Astrocyte of the cerebellum (primary cell): ENCODE measurements at regions not wholly inside any gene's neighbourhood (a gene's known extent, or its start where the extent isn't known, plus 50 kb on each side); places are given as distances from the start of the nearest gene placed in this dataset.

Experiments used
- DNase-seq: peaks from one replicate; pipeline ENCODE4 v3.0.0-alpha.2; 2011; ENCODE audit warnings: low read depth
- H3K4me3 ChIP-seq: 2 replicates; pipeline ENCODE4 v1.5.1; 2011; ENCODE audit warnings: mild to moderate bottlenecking, low read depth, low read length, moderate library complexity
- CTCF ChIP-seq: IDR thresholded peaks from 2 replicates; pipeline ENCODE4 v1.5.1; 2012; ENCODE audit warnings: low read length, low read depth, moderate library complexity, mild to moderate bottlenecking; ENCODE audit errors: missing control alignments
- in situ Hi-C: cut with HindIII; loops from 2 replicates; pipeline ENCODE4 v1.10.0; 2017; ENCODE audit warnings: low sequenced_read_pairs

- DNase-seq, result no peak
- no peak for TF ChIP-seq CTCF
- in situ Hi-C loops, result no loop called here
- H3K4me3 ChIP-seq, result no peak overlapping the region
Measured at GRCh38 chr2:120888851-120889250, 153.2 kb downstream of the GLI2 start.

- no peak for DNase-seq
- no peak for TF ChIP-seq CTCF
- no peak overlapping the region for H3K4me3 ChIP-seq
- in situ Hi-C loops, result no loop called here
Measured at GRCh38 chr2:120889936-120890335, 154.3 kb downstream of the GLI2 start.

- in situ Hi-C loops, result no loop called here
- DNase-seq, result no peak
- H3K4me3 ChIP-seq, result no peak overlapping the region
- no peak for TF ChIP-seq CTCF
Measured at GRCh38 chr2:120890566-120891360, 155.1 kb downstream of the GLI2 start.

GRCh38 chr2:120892271-120892966 lies 156.8 kb downstream of the GLI2 start:
- no peak for TF ChIP-seq CTCF

GRCh38 chr2:120892967-120893667 lies 157.4 kb downstream of the GLI2 start:
- H3K4me3 ChIP-seq, result no peak overlapping the region

More at GRCh38 chr2:120892271-120892966, 156.8 kb downstream of the GLI2 start:
- in situ Hi-C loops, result no loop called here
- no peak overlapping the region for H3K4me3 ChIP-seq
- DNase-seq, result no peak

More at GRCh38 chr2:120892967-120893667, 157.4 kb downstream of the GLI2 start:
- no peak for TF ChIP-seq CTCF
- in situ Hi-C loops, result no loop called here
- peak; percentile 40 for DNase-seq
